H9 (cell line): ENCODE measurements at regions not wholly inside any gene's neighbourhood (a gene's known extent, or its start where the extent isn't known, plus 50 kb on each side); places are given as distances from the start of the nearest gene placed in this dataset.

Source experiments
- DNase-seq: peaks from one replicate; pipeline ENCODE4 v3.0.0-alpha.2; 2017
- H2AFZ ChIP-seq: one replicate; pipeline ENCODE4 v1.6.1; 2013; ENCODE audit warnings: mild to moderate bottlenecking, low read length, control low read depth, moderate library complexity
- H2AK5ac ChIP-seq: 2 replicates; pipeline ENCODE4 v1.6.1; 2013; ENCODE audit warnings: low read length, control low read depth, mixed read lengths; ENCODE audit not compliant: insufficient read length
- H2BK120ac ChIP-seq: one replicate; pipeline ENCODE4 v1.6.1; 2013; ENCODE audit warnings: low read depth, mild to moderate bottlenecking, low read length, control low read depth, inconsistent platforms; ENCODE audit not compliant: poor library complexity, severe bottlenecking
- H2BK12ac ChIP-seq: 2 replicates; pipeline ENCODE4 v1.6.1; 2013; ENCODE audit warnings: low read length, control low read depth, mixed read lengths, low read depth; ENCODE audit not compliant: insufficient read length
- H2BK15ac ChIP-seq: 2 replicates; pipeline ENCODE4 v1.6.1; 2013; ENCODE audit warnings: low read depth, low read length, control low read depth
- H2BK20ac ChIP-seq: one replicate; pipeline ENCODE4 v1.6.1; 2013; ENCODE audit warnings: low read depth, mild to moderate bottlenecking, low read length, control low read depth, inconsistent platforms; ENCODE audit not compliant: poor library complexity, severe bottlenecking
- H2BK5ac ChIP-seq: 2 replicates; pipeline ENCODE4 v1.6.1; 2013; ENCODE audit warnings: low read length, control low read depth, mixed read lengths; ENCODE audit not compliant: insufficient read length
- H3K14ac ChIP-seq: 2 replicates; pipeline ENCODE4 v1.6.1; 2013; ENCODE audit warnings: low read length, control low read depth; ENCODE audit not compliant: insufficient read depth
- H3K18ac ChIP-seq: 2 replicates; pipeline ENCODE4 v1.6.1; 2013; ENCODE audit warnings: low read depth, mild to moderate bottlenecking, mixed read lengths, low read length, control low read depth; ENCODE audit not compliant: insufficient read length
- H3K23ac ChIP-seq: 2 replicates; pipeline ENCODE4 v1.6.1; 2013; ENCODE audit warnings: low read length, control low read depth, mixed read lengths, low read depth; ENCODE audit not compliant: insufficient read length
- H3K23me2 ChIP-seq: 2 replicates; pipeline ENCODE4 v1.6.1; 2013; ENCODE audit warnings: low read depth, mild to moderate bottlenecking, mixed read lengths, low read length, control low read depth; ENCODE audit not compliant: insufficient read length, poor library complexity, severe bottlenecking
- H3K27ac ChIP-seq: 2 replicates; pipeline ENCODE4 v1.5.1; 2013; ENCODE audit warnings: low read length, control low read depth, mixed read lengths, low read depth; ENCODE audit not compliant: insufficient read length
- H3K27me3 ChIP-seq: 2 replicates; pipeline ENCODE4 v1.6.1; 2013; ENCODE audit warnings: low read length, control low read depth, inconsistent platforms; ENCODE audit not compliant: insufficient read depth
- H3K4ac ChIP-seq: 2 replicates; pipeline ENCODE4 v1.6.1; 2013; ENCODE audit warnings: low read depth, mild to moderate bottlenecking, control low read depth, inconsistent platforms, low read length, moderate library complexity
- H3K4me1 ChIP-seq: 2 replicates; pipeline ENCODE4 v1.6.1; 2013; ENCODE audit warnings: low read length, control low read depth, inconsistent platforms; ENCODE audit not compliant: insufficient read depth
- H3K4me2 ChIP-seq: 2 replicates; pipeline ENCODE4 v1.6.1; 2013; ENCODE audit warnings: low read length, control low read depth, mixed read lengths; ENCODE audit not compliant: insufficient read length, insufficient read depth
- H3K56ac ChIP-seq: 2 replicates; pipeline ENCODE4 v1.6.1; 2013; ENCODE audit warnings: low read depth, mild to moderate bottlenecking, mixed read lengths, low read length, control low read depth; ENCODE audit not compliant: insufficient read length
- H3K79me1 ChIP-seq: 2 replicates; pipeline ENCODE4 v1.6.1; 2013; ENCODE audit warnings: low read depth, mild to moderate bottlenecking, moderate library complexity, low read length, control low read depth, inconsistent platforms; ENCODE audit not compliant: insufficient read depth, poor library complexity, severe bottlenecking
- H3K79me2 ChIP-seq: 2 replicates; pipeline ENCODE4 v1.6.1; 2013; ENCODE audit warnings: low read length, control low read depth, inconsistent platforms; ENCODE audit not compliant: insufficient read depth
- H3K9ac ChIP-seq: 2 replicates; pipeline ENCODE4 v1.6.1; 2013; ENCODE audit warnings: low read length, control low read depth, mixed read lengths; ENCODE audit not compliant: insufficient read length; ENCODE audit errors: extremely low read depth
- H3K9me3 ChIP-seq: one replicate; pipeline ENCODE4 v1.6.1; 2013; ENCODE audit warnings: low read depth, low read length, inconsistent platforms; ENCODE audit not compliant: control insufficient read depth
- H3T11ph ChIP-seq: one replicate; pipeline ENCODE4 v1.6.1; 2013; ENCODE audit warnings: mild to moderate bottlenecking, low read length, control low read depth, inconsistent platforms
- H4K20me1 ChIP-seq: one replicate; pipeline ENCODE4 v1.6.1; 2013; ENCODE audit not compliant: control insufficient read depth, insufficient read length, insufficient read depth
- H4K5ac ChIP-seq: 2 replicates; pipeline ENCODE4 v1.6.1; 2013; ENCODE audit warnings: low read depth, mild to moderate bottlenecking, mixed read lengths, low read length, control low read depth; ENCODE audit not compliant: insufficient read length
- H4K8ac ChIP-seq: replicated peaks from 2 replicates; pipeline ENCODE4 v1.6.1; 2013; ENCODE audit warnings: low read length, control low read depth, mixed read lengths, low read depth; ENCODE audit not compliant: insufficient read length
- H4K91ac ChIP-seq: 2 replicates; pipeline ENCODE4 v1.6.1; 2013; ENCODE audit warnings: low read depth, mild to moderate bottlenecking, moderate library complexity, mixed read lengths, low read length, control low read depth; ENCODE audit not compliant: insufficient read length
- H3K27ac Mint-ChIP-seq, 3 experiments: 2 replicates in 2 of 3; 3 replicates in 1 of 3; pipeline ENCODE4 v1.8.0; 2020 to 2021; ENCODE audit warnings: mixed read lengths in 3 of 3, mild to moderate bottlenecking in 1 of 3, moderate library complexity in 1 of 3
- H3K27me3 Mint-ChIP-seq: 2 replicates; pipeline ENCODE4 v1.8.0; 2021; ENCODE audit warnings: low read depth, mild to moderate bottlenecking, moderate library complexity, mixed read lengths
- H3K36me3 Mint-ChIP-seq, 3 experiments: 2 replicates in 2 of 3; 3 replicates in 1 of 3; pipeline ENCODE4 v1.8.0; 2020 to 2021; ENCODE audit warnings: low read depth in 3 of 3, mixed read lengths in 3 of 3; ENCODE audit not compliant: insufficient read depth in 1 of 3
- H3K4me1 Mint-ChIP-seq, 2 experiments: 2 replicates each; pipeline ENCODE4 v1.8.0; 2020; ENCODE audit warnings: mixed read lengths in 2 of 2
- H3K4me3 Mint-ChIP-seq, 2 experiments: 2 replicates in 1 of 2; 3 replicates in 1 of 2; pipeline ENCODE4 v1.8.0; 2020 to 2021; ENCODE audit warnings: mild to moderate bottlenecking in 2 of 2, mixed read lengths in 2 of 2, moderate library complexity in 1 of 2
- H3K9me3 Mint-ChIP-seq, 2 experiments: 2 replicates in 1 of 2; 3 replicates in 1 of 2; pipeline ENCODE4 v1.8.0; 2020; ENCODE audit warnings: mild to moderate bottlenecking in 2 of 2, mixed read lengths in 2 of 2, moderate library complexity in 1 of 2
- WGBS: extraction: QIAGEN DNeasy Blood & Tissue Kit; methylation state at CpG from one replicate; pipeline ENCODE4 v1.1.7; 2013; ENCODE audit warnings: missing lambda C conversion rate, low lambda C conversion rate, mixed read lengths; ENCODE audit not compliant: insufficient read length; ENCODE audit errors: extremely low coverage; 5-methylcytosine and 5-hydroxymethylcytosine counted together
- TF ChIP-seq, protein P1 (sequence below): fragments of 200-600 bp; sonication (generic); conservative IDR thresholded peaks from 3 replicates; pipeline ENCODE4 v1.8.0; 2021; ENCODE audit warnings: antibody characterized with exemption, mild to moderate bottlenecking

DNA sequence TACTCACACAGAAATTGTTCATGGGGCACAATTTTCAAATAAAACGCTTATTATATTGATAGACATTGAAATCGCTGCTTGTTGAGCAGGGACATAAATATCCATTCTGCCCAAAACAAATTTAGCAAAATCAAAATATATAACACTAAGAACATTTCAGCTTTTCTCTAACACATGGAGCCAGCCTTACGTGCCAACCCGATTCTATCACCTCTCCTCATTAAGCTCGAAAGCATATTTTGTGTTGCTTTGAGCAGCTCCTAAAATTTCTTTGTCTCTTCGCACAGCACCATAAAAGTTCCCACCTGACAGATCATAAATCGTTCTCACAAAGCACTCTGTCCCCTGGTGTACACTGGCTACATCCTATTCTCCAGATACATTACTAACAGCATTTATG, 1034.4 kb upstream of the KLHL29 start:
- no peak overlapping the region for H2BK15ac ChIP-seq
- no peak overlapping the region for H2AFZ ChIP-seq
- no peak overlapping the region for H4K8ac ChIP-seq
- H3T11ph ChIP-seq, result no peak overlapping the region
- no peak overlapping the region for H2AK5ac ChIP-seq
- DNase-seq, result no peak
- no peaks in the 10 kb centered on the region for H3K79me2 ChIP-seq
- no peak overlapping the region for H2BK5ac ChIP-seq
- H3K23ac ChIP-seq, result no peak overlapping the region
- no peak overlapping the region for H4K5ac ChIP-seq
- WGBS, result no CpG with 5 or more reads among the region's 7 CpGs
- no peak overlapping the region for H2BK20ac ChIP-seq
- no peaks in the 10 kb centered on the region for H3K27me3 ChIP-seq
- H3K4me2 ChIP-seq, result no peak overlapping the region
- Mint-ChIP-seq H3K4me3 (no peak overlapping the region), H3K9me3 (no peaks in the 10 kb centered on the region; a peak in 1 of 5 replicates), H3K4me1 (peaks cover under 1% of the 10 kb centered on the region in 2 experiments; a peak in 3 of 4 replicates), H3K27me3 (no peaks in the 10 kb centered on the region; the same call in 1 of the 2 replicates), H3K36me3 (no peaks in the 10 kb centered on the region), H3K27ac (no peak overlapping the region)
- H2BK12ac ChIP-seq, result no peak overlapping the region
- H3K4me1 ChIP-seq, result no peaks in the 10 kb centered on the region
- H3K9me3 ChIP-seq, result no peaks in the 10 kb centered on the region
- no peak overlapping the region for H3K56ac ChIP-seq
- TF ChIP-seq, protein P1, sequence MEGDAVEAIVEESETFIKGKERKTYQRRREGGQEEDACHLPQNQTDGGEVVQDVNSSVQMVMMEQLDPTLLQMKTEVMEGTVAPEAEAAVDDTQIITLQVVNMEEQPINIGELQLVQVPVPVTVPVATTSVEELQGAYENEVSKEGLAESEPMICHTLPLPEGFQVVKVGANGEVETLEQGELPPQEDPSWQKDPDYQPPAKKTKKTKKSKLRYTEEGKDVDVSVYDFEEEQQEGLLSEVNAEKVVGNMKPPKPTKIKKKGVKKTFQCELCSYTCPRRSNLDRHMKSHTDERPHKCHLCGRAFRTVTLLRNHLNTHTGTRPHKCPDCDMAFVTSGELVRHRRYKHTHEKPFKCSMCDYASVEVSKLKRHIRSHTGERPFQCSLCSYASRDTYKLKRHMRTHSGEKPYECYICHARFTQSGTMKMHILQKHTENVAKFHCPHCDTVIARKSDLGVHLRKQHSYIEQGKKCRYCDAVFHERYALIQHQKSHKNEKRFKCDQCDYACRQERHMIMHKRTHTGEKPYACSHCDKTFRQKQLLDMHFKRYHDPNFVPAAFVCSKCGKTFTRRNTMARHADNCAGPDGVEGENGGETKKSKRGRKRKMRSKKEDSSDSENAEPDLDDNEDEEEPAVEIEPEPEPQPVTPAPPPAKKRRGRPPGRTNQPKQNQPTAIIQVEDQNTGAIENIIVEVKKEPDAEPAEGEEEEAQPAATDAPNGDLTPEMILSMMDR, result no peak
- no peak overlapping the region for H3K27ac ChIP-seq
- no peaks in the 10 kb centered on the region for H4K20me1 ChIP-seq
- no peak overlapping the region for H3K14ac ChIP-seq
- H3K18ac ChIP-seq, result no peak overlapping the region
- H3K9ac ChIP-seq, result no peak overlapping the region
- no peak overlapping the region for H2BK120ac ChIP-seq
- no peak overlapping the region for H3K4ac ChIP-seq
- no peaks in the 10 kb centered on the region for H3K79me1 ChIP-seq
- H3K23me2 ChIP-seq, result no peaks in the 10 kb centered on the region
- H4K91ac ChIP-seq, result no peak overlapping the region
